ENCODE measurements at regions not wholly inside any gene's neighbourhood (a gene's known extent, or its start where the extent isn't known, plus 50 kb on each side); places are given as distances from the start of the nearest gene placed in this dataset.
"Not testable (repeated sequence)": the region's sequence is repeated elsewhere in the genome, so short reads cannot be mapped to it uniquely, and the experiment has no call there.

DNA sequence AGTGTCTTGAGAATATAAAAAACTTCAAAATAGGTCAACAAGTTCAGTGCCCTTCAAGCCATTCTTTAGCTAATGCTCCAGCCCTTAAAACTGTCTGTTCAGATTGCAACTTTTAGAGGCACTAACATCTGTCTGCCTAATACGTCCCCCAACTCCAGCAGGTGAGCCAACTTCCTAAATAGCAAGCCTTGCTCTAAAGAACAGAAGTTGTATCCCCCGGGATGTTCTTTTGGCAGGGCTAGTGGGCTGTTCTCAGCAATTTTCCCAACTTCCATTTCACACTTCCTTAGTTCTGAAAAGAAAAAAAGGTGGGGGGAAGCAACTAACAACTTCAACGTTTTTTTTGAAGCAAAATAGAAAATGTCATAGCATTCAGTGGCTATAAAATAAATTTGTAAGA, 290.0 kb upstream of the PTCHD4 start:
- DNase-seq (ENCODE audit: low read depth in 2 of 2), result no peak

DNA sequence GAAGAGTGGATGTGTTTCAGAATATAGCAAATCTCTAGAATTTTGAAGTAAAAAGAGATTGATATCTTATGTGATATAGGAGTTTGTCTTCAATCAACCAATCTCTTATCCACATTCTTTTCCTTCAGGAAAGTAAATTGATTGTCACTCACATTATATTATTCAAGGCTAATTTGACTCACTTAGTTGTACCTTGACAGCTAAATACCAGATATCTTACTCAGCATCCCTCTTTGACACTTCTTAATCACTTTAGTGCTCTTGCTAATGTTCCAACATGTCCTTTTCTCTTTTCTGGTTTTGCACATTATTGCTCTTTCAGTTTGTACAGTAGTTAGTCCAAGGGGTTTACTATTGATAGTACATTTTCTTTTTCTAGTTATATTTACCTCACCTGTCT, 286.9 kb upstream of the PTCHD4 start:
- DNase-seq (ENCODE audit: low read depth in 2 of 2), result no peak

DNA sequence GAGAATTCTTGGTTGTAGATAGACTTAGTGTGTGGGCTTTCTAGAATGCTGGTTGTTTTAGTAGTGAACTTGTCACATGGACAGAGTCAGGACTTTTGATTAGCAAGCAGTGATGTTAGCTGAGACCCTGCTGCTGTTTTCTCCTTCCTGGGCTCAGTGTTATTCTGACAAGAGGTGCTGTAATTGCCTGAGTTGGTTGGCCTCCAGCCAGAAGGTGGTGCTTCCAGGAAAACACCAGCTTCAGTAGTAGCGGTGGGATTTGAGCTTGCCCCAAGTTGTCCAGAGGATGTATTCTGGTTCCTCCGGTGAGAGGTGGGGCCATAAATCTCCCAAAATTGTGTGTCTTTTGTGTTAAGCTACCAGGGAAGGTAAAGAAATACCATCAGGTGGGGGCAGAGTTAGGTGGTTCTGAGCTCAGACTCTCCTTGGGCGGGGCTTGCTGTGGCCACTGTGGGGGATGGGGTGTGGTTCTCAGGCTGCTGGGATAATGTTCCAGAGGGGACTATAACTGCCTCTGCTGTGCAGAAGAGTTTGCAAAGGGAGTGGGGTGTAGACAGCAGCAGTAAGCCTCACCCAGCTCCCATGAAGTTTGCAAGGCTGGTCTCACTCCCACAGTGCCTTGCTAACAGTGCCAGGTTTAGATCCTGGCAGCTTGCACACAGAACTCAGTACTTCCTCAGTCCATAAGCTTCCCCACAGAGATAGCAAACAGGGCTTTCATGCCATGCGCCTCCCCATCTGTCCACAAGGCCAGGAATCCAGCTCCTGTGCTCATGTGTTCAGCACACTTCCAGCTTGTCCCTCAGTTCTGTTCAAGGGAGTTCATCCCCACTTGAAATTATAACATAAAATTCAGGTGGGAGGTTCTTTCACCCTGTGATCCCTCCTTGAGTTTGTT, 278.4 kb upstream of the PTCHD4 start:
- DNase-seq (ENCODE audit: low read depth in 2 of 2), result no peak

DNA sequence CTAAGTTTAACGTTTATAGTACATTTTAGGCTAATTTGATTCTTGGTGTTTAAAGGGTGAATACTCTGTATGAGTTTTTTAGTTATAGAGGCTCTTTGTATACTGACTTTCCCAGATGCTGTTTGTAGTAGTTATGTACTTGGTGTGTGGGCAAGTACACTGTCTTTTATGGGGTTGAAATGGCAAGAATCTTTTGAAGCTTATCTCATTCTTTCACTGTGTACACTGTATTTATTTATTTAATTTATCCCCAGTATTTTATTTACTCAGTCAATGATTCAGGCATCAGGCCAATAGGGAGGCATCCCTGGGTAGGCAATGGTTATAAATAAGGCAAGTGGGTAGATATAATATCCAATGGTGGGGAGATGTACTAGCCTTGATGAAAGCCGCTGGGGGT, 277.0 kb upstream of the PTCHD4 start:
- DNase-seq (ENCODE audit: low read depth in 2 of 2), result no peak

DNA sequence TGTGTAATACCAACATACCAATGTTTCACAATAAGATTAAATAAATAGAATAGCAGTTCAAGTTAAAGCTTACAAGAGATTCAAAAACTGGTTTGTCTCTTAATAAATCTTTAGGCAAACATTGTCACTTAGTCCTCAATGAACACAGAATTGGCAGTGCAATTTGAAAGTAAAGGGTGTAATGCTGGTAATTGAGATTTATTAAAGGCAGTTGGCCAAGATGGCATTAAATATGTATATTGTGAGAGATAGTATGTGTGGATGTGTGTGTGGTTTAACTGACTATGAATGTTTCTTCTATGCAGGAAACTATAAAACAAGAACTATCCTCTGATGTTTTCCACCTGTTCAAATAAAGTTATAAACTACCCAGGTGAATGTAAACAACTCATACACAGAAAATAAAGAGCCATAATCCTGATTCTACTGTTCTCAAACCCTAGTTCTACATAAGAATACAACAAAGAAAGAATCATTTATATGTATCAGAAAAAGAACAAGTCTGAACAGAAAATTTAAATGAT, 267.9 kb upstream of the PTCHD4 start:
- DNase-seq (ENCODE audit: low read depth in 2 of 2), result no peak

DNA sequence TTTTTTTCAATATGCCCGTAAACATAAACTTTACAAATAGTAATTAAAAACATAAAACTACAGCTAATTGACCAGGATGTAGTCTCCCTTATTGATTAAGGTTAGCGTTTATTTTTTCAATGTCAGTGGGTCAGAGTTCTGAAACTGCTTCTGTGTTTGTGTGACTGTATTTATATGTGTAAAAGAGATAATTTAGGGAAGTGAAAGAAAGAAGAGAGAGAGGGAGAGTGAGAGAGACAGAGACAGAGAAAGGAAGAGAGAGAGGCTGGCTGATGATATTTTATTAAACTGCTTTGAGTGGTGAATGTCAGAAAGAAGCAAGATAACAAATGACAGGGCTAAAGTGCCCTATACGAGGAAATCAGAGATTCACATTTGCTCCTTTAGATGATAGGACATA, 266.1 kb upstream of the PTCHD4 start:
- DNase-seq (ENCODE audit: low read depth in 2 of 2), result no peak

DNA sequence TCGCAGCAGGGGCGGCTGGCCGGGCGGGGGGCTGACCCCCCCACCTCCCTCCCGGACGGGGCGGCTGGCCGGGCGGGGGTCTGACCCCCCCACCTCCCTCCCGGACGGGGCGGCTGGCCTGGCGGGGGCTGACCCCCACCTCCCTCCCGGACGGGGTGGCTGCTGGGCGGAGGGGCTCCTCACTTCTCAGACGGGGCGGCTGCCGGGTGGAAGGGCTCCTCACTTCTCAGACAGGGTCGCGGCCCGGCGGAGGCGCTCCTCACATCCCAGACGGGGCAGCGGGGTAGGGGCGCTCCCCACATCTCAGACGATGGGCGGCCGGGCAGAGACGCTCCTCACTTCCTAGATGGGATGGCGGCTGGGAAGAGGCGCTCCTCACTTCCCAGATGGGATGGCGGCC, 260.2 kb upstream of the PTCHD4 start:
- DNase-seq (ENCODE audit: low read depth in 2 of 2), result not testable (repeated sequence)

DNA sequence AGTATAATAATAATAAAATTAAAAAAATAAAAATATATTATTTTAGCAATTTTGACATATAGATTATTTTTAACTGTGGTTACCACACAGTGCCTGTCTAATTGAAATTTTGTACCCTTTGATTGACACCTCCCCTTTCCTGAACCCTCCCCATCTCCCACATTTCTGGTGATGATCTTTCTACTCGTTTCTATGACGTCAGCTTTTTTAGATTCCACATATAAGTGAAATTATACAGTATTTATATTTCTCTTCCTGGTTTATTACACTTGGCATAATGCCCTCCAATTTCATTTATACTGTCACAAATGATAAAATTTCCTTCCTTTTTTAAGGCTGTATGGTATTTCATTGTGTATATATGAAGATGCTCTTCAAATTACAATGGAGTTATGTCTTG, 258.1 kb upstream of the PTCHD4 start:
- no peak for DNase-seq (ENCODE audit: low read depth in 2 of 2)

DNA sequence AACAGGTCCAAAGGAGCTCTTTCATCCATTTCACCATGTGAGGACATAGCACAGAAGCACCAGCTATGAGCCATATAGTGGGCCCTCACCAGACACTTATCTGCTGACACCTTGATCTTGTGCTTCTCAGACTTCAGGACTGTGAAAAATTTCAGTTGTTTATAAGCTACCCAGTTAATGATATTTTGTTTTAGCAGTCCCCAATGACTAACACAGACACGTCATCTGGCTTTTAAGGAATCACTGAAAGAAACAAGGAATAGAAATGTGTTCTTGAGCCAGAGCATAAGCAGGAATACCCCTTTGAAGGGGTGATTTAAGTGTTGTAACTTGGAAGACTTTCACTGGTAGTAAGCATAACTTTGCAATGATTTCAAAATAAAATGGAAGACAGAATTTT, 214.7 kb upstream of the PTCHD4 start:
- DNase-seq (ENCODE audit: low read depth in 2 of 2), result no peak

DNA sequence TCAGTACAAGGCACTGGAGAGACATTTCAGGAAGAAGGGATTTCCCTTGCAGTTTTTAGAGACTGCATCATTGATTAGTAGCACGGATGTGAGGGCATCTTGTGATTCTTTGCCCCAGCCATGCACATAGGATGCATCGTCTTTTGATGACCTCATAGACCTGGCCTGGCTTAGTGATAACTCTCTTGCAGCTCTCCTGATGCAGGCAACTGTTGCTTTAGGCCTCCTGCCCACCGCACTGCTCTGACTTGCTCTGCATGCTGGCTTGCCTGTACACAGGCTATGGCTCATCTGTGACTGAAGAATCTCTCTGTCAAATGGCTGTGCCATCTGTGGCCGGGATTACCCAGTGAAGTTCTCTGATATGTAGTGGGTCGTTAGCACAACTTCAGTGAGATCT, 207.7 kb upstream of the PTCHD4 start:
- DNase-seq (ENCODE audit: low read depth in 2 of 2), result no peak

DNA sequence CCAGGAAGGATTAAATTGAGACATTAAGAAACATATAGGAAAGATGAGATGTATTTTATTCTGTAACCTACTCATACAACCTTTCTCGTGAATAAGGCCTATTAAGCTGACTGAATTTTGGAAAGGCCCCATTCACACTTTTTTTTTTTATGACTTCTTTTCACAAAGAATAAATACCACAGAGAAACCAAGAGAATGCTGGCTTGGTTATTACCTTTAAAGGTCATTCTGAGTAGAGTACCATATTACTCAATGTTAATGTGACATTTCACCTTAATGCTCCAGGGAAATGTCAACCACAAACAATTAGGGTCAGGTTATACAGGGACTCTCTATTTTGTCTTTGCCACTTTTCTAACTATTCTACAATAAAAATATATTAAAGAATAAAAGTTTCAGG, 204.9 kb upstream of the PTCHD4 start:
- no peak for DNase-seq (ENCODE audit: low read depth in 2 of 2)

DNA sequence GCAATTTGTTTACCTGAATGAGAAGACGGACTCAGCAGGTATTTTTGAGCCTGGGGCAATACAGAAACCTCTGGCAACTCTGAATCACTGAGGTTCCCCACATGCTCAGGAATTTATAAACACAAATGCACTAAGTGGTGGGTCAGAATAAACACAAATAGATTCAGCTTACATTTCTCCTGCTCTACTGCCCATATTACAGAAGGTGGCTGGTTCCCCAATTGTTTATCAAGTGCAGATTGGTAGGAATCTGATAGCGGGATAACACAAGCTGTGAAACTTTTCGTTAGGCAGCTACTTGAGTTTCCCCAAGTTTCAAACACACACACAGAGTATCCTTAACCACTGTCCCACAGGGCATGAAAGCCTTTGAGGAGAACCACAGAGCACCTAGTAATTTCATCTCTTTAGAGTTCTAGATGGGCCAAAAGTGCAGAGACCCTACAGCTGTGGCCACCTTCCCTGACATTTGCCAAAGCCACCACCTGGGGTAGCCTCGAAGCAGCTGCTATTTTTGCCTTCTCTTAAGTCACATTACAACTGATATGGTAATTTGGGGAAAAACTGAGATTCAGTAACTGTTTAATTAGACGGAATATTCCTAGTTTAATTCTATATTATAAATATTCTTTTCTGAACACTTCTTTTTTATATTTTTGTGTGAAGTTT, 204.2 kb upstream of the PTCHD4 start:
- no peak for DNase-seq (ENCODE audit: low read depth in 2 of 2)

DNA sequence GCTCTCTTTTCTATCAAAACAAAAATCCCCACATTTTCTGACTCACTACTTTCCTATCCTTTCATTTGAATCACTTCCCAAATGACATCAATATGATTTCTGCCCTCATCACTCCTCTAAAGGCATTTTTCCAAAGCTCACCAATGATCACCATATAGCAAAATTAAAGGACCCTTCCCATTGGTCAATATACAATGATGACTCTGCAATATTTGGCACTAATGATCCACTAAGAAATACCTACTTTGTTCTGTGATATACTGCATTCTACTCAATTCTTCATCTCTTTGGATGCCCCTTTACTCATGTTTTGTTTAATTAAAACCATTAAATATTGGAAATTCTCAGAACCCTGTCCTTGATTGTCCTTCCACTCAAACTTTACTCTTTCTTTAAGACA, 200.3 kb upstream of the PTCHD4 start:
- no peak for DNase-seq (ENCODE audit: low read depth in 2 of 2)

DNA sequence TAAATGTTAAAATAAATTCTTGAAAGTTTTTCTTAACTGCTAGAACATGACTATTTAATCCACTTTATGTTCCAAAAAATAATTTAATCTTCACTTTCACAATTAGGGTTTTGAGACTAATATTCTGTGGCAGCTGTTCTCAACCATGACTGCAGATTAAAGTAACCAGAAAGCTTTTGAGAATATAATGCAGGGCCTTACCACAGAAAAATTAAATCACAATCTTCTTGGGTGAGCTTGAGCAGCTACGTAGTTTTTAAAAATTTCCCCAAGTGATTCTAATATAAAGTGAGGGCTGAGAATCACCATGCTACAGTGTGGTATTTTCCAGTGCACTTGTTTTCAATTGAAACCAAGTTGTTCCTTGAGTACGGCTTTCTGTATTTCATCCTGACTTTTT, 196.6 kb upstream of the PTCHD4 start:
- no peak for DNase-seq (ENCODE audit: low read depth in 2 of 2)

DNA sequence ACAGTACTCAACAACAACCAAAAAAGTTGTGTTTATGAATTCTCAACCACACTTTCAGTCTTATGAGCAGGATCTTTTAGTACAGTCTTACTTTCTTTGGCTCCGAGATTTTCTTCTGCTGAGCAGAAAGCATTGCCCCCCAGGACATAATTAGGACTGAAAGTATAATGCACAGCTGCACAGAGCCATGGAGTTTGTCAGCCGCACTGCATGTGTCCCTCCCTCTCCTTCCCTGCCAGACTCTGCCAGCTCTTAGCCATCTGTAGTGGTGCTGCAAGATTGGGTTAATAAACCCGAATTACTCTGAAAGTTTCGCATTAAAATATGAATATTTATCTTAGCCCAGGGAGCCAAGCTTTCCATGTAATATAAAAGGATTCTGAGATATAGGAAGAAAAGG, 179.6 kb upstream of the PTCHD4 start:
- no peak for DNase-seq (ENCODE audit: low read depth in 2 of 2)

DNA sequence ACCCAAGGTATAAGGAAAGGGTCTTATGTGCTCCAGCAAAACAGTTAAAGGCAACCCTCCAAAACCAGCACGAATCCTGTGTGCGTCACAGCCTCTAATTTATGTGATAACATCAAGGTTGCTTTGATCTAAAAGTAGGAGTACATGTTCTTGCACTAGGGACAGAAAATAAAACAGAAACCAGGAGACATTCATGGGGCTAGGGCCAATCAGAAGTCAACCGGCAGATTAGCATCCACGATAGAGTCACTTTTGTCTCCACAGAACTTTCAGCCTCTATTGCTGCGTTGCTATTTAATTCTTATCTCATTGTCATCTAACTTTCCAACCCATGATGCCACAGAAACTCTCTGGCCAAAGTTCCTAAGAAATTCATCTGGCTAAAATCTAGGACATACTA, 178.8 kb upstream of the PTCHD4 start:
- no peak for DNase-seq (ENCODE audit: low read depth in 2 of 2)

DNA sequence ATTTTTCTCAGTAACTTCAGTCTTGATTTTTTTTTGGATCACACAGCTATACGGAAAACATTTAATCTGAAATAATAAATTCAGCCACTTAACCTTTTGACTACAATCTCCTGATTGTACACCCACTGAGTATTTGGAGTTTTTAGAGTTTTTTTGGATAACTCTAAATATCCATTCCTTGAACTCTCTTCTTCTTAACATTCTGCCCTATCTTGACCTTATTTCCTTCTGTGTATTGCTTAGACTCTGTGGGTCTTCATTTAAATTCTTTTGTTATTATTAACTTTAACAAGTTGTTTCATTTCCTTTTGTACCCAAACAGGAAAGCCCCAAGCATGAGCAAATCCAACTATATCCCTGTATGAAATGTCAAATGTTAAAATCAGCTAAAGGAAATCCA, 170.2 kb upstream of the PTCHD4 start:
- no peak for DNase-seq (ENCODE audit: low read depth in 2 of 2)

DNA sequence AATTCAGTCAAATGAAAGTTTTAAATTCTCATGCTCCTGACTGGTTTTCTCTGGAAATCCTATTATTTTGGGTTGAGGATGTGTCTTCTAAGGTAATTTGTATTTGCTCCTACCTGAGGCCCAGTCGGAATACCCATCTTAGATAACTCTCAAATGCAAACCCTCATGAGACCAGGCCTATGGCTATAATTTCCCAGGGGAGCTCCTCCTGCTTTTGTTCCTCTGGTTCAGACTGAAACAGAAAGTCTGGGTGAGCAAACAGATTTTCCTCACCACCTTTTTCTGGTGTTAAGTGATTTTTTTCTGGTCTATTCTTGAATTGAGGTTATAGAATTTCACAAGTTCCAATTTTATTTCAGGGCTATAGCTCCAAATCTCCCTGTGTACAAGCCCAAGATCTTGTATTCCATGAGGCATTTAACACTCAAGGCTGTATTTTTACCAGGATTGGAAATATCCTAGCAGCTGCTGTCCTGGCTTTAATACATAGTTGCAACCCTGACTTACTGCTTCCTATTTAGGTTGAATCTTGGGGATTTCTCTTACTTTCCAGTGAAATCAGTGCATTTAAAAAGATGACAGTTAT, 169.1 kb upstream of the PTCHD4 start:
- no peak for DNase-seq (ENCODE audit: low read depth in 2 of 2)

DNA sequence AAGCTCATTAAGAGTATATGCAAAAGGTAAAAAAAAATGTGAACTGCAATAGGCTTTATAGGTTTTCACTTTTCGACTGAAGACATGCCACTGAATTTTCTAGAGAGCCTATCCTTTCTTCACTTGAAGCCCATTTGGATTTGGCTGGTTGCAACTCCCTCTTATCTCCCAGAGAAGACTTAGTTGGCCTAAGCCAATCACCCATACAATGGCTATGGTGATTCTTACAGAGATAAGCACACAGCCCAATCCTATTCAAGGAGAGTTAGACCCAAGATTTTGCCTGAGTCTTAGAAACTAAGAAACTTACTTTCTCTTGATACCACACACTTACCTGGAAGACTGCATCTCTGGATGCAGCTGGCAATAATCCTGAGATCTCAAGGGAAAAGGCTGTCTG, 167.3 kb upstream of the PTCHD4 start:
- DNase-seq (ENCODE audit: low read depth in 2 of 2), result no peak

DNA sequence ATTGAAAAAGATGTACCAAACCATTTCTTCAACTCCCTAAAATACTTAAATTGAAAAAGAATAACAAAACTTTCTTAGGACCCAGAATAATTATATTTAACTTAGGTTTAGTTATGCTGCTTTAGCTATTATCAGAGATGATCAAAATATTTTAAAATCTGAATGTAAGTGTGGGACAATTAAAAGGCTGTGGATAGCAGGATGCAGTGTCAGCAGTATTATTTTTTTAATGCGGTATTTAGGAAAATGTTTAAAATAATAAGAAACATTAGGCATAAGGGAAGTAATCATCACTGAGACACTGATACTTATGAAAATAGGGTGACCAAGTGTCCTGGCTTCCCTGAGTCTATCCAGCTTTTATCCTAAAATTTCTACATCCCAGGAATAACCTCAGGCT, 161.5 kb upstream of the PTCHD4 start:
- no peak for DNase-seq (ENCODE audit: low read depth in 2 of 2)

DNA sequence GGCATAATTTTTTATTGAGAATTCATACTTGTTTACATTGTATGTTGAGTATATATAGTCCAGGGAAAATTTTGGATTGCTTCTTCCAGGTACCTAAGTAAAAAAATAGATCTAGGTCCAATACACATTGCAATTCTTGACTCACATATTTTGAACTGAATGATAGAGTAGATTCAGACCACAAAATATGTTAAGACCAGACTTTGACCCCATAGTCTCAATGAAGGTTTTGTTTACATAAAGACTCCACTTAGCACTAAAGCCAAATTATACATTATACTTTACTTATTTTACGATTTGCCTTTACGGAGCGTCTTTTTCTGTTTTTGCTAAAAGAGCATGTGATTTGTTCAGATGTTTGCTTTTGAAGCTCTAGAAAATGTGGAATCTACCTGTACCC, 144.1 kb upstream of the PTCHD4 start:
- DNase-seq (ENCODE audit: low read depth in 2 of 2), result no peak

DNA sequence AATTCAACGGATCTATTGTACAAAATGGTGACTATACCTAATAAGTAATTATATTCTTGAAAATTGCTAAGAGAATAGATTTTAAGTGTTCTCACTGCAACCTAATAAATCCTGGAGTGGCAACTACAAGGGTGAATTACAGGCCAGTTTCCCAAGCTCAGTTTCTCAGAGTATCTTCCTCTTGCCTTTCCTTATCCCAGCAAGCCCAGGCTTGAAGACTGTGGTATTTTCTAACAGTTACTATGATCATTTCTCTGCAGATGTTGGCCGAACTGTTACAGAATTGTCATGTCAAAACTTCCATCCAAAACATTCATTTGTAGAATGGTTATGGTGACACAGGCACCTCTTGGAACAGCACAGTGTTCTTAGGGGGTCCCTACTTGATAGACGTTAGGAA, 138.1 kb upstream of the PTCHD4 start:
- no peak for DNase-seq (ENCODE audit: low read depth in 2 of 2)

DNA sequence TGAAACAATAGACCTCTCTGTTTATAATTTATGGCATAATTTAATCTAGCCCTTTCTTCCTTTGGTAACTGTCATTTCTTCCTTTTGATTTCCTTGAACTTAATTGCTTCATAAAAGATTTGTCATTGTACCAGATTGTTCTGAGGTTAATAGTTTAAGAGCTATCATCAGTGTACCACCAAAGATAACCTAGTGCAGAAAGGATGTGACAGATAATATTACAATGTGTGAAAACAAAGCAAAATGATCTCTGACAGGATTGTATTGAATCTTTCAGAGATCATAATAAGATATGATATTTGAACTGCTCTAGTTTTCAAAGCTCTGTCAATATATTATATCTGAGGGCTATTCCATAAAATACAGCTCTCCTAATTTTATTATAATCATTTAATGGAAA, 132.1 kb upstream of the PTCHD4 start:
- DNase-seq (ENCODE audit: low read depth in 2 of 2), result no peak
